NT2/D1 (cell line): ENCODE measurements at regions not wholly inside any gene's neighbourhood (a gene's known extent, or its start where the extent isn't known, plus 50 kb on each side); places are given as distances from the start of the nearest gene placed in this dataset.

ENCODE experiments used
- SUZ12 ChIP-seq: IDR thresholded peaks from 2 replicates; pipeline ENCODE4 v1.6.1; 2011; ENCODE audit not compliant: insufficient read length, insufficient read depth; ENCODE audit errors: extremely low read depth
- YY1 ChIP-seq: IDR thresholded peaks from 2 replicates; pipeline ENCODE4 v1.6.1; 2011; ENCODE audit not compliant: insufficient read length, insufficient read depth
- ZNF274 ChIP-seq: IDR thresholded peaks from 2 replicates; pipeline ENCODE4 v1.6.1; 2011; ENCODE audit warnings: mild to moderate bottlenecking, low read depth, low read length

- no peak for TF ChIP-seq SUZ12
- TF ChIP-seq YY1 = no peak
- no peak for TF ChIP-seq ZNF274
Observed at GRCh38 chr3:186442162-186442561, 80.1 kb upstream of the DGKG start.
